Left colon (tissue), 2 donors: ENCODE measurements at regions not wholly inside any gene's neighbourhood (a gene's known extent, or its start where the extent isn't known, plus 50 kb on each side); places are given as distances from the start of the nearest gene placed in this dataset.
"Not testable (repeated sequence)": the region's sequence is repeated elsewhere in the genome, so short reads cannot be mapped to it uniquely, and the experiment has no call there.

Source experiments
- ATAC-seq: fragments of 200-7000 bp; cut with Tn5 transposase; one replicate; pipeline ENCODE4 v1.9.1; 2020; ENCODE audit warnings: mild to moderate bottlenecking, moderate library complexity
- DNase-seq, 2 donors: peaks; one replicate each; pipeline ENCODE4 v3.0.0-alpha.2; 2020
- intact Hi-C, 2 donors: fragments of 100-400 bp; cut with DNase I in 1 of 2; cut with micrococcal nuclease in 1 of 2; formaldehyde crosslinking; loops; one replicate each; pipeline versions ENCODE4 v1.11.2 to v1.14.0; 2022; cut with DNase I, micrococcal nuclease
- donor health status: DM: no; HTN: no; CAD: no.
- donor health status: DM: yes; HTN: yes; CAD: no.

GRCh38 chr12:127108360-127109215 is 1158.4 kb upstream of the TMEM132C start:
- peak; percentile 27 to 68 for DNase-seq
- intact Hi-C loops: loop anchor here in 1 of 2 donors (5.0 kb wide), 2 partner anchors 184 to 274 kb away; no protein-coding TSS in a partner anchor
- peak; percentile 83 for ATAC-seq

- ATAC-seq (no peak), DNase-seq (no peak)
- intact Hi-C loops: no loop called here
These were observed 1153.0 kb upstream of the TMEM132C start for GRCh38 chr12:127113945-127114344.

- ATAC-seq (no peak), DNase-seq (no peak)
- intact Hi-C loops: no loop called here
These were observed 1151.4 kb upstream of the TMEM132C start for GRCh38 chr12:127115468-127116035.

GRCh38 chr12:127118251-127118650 is 1148.7 kb upstream of the TMEM132C start:
- intact Hi-C loops: no loop called here
- DNase-seq (no peak), ATAC-seq (no peak)

GRCh38 chr12:127119600-127120140 is 1147.3 kb upstream of the TMEM132C start:
- intact Hi-C loops: no loop called here
- no peak for ATAC-seq
- no peak for DNase-seq

GRCh38 chr12:127120851-127121250 is 1146.1 kb upstream of the TMEM132C start:
- DNase-seq (no peak), ATAC-seq (no peak)
- intact Hi-C loops: no loop called here

- intact Hi-C loops: no loop called here
- ATAC-seq (no peak), DNase-seq (no peak)
These were observed 1145.4 kb upstream of the TMEM132C start for GRCh38 chr12:127121494-127122084.

- ATAC-seq (peak; percentile 87), DNase-seq (no peak)
- intact Hi-C loops: no loop called here
These were observed 1141.2 kb upstream of the TMEM132C start for GRCh38 chr12:127125607-127126259.

GRCh38 chr12:127126260-127126628 is 1140.7 kb upstream of the TMEM132C start:
- no peak for DNase-seq
- intact Hi-C loops: no loop called here
- ATAC-seq: no peak

- no peak for DNase-seq
- intact Hi-C loops: no loop called here
- ATAC-seq: no peak
These were observed 1139.1 kb upstream of the TMEM132C start for GRCh38 chr12:127127897-127128296.

- ATAC-seq: no peak
These were observed 1136.4 kb upstream of the TMEM132C start for GRCh38 chr12:127130506-127131124.

GRCh38 chr12:127133675-127134335 is 1133.2 kb upstream of the TMEM132C start:
- DNase-seq (no peak), ATAC-seq (no peak)
- intact Hi-C loops: no loop called here

More at GRCh38 chr12:127130506-127131124, 1136.4 kb upstream of the TMEM132C start:
- no peak for DNase-seq
- intact Hi-C loops: no loop called here

- intact Hi-C loops, ATAC-seq, DNase-seq: not testable (repeated sequence)
These were observed 1126.0 kb upstream of the TMEM132C start for GRCh38 chr12:127140864-127141484.

GRCh38 chr12:127143020-127143419 is 1124.0 kb upstream of the TMEM132C start:
- no peak for ATAC-seq
- intact Hi-C loops: no loop called here
- no peak for DNase-seq

- ATAC-seq: no peak
- intact Hi-C loops: no loop called here
- DNase-seq: no peak
These were observed 1122.2 kb upstream of the TMEM132C start for GRCh38 chr12:127144770-127145169.

- no peak for DNase-seq
- intact Hi-C loops: no loop called here
- ATAC-seq: peak; percentile 36
These were observed 1121.6 kb upstream of the TMEM132C start for GRCh38 chr12:127145241-127145928.
